ENCODE measurements at regions not wholly inside any gene's neighbourhood (a gene's known extent, or its start where the extent isn't known, plus 50 kb on each side); places are given as distances from the start of the nearest gene placed in this dataset.

DNA sequence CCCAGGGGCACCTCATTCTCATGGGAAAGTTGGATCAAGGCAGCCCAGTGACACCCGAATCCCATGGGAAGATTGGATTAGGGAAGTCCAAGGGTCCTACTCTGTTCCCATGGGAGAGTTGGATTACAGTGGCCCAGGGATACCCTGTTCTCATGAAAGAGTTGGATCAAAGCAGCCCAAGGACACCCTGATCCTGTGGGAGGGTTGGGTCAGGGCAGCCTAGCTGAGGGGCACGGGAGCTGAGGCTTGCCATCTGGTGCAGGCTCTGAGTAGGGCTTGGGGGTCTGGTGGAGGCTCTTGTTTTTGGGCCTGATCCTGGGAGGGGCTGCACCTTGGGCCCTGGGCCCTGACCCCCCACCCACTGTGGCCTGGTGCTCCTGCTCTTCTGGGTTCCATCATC is 87.1 kb downstream of the ACKR3 start:
- no peak for DNase-seq

DNA sequence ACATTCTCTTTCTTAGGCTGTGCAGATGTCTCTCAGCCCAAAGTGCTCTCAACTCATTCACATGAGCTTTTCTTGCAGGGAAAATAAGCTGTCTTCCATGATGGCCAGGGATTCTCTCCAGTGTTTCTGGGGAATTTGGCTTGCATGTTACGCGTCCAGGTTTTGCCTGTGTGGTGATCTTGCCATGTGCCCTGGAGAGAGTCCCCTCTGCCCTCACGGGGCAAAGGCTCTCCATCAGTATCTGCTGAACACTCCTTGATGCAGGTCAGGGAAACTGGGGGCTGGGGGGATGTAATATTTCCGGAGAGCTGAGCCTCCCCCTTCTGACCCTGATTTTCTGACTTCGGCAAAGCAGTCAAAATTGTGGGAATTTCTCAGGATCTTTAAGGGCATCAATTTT is 87.6 kb downstream of the ACKR3 start:
- no peak for DNase-seq

- no peak for DNase-seq
These were observed 88.2 kb downstream of the ACKR3 start for GRCh38 chr2:236657801-236658200.

GRCh38 chr2:236658974-236659757 is 89.5 kb downstream of the ACKR3 start:
- no peak for DNase-seq

DNA sequence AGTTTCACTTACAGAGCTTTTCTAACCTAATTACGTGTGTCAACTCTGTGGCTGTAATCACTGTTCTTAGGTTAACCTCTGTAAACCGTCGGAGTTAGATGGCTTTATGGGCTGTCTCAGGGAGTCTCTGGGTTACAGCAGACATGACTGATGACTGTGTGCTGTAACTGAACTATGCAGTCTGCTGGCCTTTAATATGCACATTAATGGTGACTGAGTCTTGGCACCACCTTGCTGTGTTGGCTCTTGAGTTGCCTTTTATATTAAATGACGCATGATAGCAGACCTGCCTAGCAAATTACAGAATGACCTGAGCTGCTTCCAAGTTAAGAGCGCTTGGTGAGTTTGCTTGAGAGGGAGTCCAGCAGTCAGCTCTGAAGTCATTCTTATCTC is 90.1 kb downstream of the ACKR3 start:
- DNase-seq = no peak

DNA sequence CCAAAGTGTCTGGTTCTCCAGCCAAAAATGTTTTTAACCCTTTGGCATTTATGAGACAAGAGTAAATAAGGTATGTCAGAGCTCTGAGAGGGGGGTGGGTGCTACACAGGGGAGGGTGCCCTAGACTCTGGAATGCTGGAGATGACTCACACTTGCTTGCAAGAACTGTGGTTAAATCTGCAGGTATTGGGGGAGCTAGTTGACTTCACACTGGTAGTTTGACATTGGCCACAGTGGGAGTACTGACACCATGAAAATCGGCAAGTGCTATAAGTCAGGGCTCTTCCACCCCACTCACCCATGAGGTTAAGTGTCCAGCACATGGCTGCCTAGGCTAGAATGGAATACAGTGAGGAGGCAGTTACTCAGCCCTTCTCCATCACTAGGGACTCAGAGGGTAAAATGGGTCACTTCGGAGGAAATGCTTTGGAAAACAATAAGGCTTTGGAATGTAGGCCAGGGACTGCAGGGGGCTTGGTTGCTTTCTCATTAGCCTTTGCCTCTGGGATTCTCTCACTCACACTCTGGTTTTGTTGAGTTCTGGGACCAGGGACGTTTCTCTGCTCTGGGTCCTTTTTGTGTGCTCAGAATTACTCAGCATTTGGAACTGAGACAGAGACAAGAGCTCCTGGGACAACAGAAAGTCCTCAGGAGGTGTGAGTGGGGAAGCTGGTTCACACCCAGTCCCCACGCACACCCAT is 91.6 kb downstream of the ACKR3 start:
- DNase-seq = no peak

DNA sequence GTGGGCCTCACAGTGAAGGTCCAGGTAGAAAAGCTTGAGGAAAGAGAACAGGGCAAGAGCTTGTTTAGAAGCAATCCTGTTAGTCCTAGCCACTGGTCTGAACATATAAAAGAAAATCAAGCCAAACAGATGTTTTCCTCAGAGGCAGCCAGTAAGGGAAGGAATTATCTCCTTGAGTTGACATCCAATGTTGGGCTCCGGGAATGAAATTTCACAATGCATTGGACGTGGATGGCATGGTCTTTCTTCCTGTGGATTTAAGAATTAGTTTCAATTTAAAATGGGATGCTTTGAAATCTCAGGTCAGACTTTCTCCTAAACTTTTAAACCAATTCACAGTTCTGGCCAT is 92.1 kb downstream of the ACKR3 start:
- DNase-seq = no peak

GRCh38 chr2:236662231-236663185 is 92.9 kb downstream of the ACKR3 start:
- no peak for DNase-seq

DNA sequence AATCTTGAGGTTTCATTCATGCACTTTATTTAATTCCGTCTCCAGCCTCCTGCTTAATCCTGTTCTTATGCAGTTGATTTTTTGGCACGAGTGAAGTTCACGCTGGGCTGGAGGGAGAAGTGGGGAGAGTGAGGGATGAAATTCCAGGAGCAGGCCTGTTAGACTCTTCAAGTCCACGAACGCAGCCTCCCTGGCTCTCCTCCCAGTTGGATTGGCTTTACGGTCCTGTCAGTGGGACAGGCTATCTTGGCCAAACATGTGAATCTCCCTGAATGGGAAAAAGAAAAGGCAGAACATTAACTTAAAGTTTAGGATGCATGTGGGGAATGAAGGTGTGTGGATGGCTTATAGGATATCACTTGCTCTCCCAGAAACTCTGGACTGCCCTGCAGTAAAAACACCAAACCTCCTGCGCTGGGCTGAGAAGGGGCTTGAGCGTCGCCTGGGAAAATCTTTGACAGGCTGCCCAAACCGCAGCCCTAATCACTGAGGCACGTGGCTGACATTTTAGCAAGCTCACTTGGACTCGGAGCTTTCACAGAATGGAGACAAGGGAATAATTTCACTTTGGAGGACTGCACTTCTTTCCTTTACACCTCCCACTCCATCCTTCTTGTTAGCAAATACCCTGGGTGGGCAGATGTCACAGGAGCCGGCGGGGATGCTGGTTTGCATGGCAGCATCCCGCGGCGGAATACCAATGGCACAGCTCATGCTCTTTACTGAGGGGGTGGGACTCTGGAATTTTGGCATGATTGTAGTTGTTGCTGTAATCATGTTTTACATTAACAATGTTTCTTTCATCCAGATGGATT is 93.9 kb downstream of the ACKR3 start:
- no peak for DNase-seq

- no peak for DNase-seq
These were observed 94.5 kb downstream of the ACKR3 start for GRCh38 chr2:236664136-236664535.

DNA sequence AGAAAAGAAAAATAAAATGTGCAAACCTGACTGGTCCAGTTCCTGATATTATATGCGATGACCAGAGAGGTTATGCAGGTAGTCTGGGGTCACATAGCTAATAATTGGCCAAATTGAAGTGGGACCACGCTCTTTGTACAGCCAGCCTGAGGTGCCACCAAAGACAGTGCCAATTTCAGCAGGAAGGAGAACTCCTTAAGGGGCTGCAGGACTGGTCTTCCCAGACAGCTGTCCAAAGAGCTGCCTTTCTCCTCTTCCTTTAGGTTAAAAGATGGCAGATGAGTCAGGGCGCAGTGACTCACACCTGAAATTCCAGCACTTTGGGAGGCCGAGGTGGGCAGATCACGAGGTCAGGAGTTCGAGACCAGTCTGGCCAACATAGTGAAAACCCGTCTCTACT is 95.5 kb downstream of the ACKR3 start:
- DNase-seq = no peak

DNA sequence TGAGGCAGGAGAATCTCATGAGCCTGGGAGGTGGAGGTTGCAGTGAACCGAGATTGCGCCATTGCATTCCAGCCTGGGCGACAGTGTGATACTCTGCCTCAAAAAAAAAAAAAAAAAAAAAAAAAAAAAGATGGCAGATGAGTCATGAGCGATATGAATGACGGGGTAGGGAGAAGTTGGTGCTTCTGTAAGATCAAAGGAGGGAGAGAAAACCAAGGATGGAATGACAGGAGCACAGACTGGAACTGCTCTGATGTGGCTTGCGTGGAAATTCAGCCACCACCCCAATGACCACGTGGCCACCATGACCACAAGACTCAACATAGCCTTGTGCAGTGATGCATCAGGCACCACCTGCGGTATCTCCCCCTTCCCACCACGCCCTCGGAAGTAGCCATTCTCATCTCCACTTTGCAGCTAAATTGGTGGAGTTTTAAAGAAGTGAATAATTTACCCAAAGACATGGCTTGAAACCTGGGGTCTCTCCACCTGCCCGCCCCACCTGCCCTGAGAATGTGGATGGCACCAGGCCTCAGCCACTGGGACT is 96.0 kb downstream of the ACKR3 start:
- DNase-seq = no peak

DNA sequence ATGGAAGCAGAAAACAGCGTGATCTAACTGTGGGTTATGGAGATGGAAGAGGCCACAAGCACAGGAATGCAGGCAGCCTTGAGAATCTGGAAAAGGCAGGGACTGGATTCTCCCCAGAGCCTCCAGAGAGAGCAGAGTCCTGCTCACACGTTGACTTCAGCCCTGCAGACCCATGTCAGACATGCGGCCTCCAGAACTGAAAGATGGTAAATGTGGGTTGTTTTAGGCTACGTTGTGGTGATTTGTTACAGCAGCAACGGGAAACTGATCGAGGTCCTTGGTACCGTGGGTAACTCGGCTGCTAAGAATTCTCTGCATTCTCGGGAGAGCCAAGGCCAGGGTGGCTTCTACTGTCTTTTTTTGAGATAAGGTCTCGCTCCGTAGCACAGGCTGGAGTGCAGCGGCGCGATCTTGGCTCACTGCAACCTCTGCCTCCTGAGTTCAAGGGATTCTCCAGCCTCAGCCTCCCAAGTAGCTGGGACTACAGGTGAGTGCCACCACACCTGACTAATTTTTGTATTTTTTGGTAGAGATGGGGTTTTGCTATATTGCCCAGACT is 97.1 kb downstream of the ACKR3 start:
- DNase-seq = no peak

DNA sequence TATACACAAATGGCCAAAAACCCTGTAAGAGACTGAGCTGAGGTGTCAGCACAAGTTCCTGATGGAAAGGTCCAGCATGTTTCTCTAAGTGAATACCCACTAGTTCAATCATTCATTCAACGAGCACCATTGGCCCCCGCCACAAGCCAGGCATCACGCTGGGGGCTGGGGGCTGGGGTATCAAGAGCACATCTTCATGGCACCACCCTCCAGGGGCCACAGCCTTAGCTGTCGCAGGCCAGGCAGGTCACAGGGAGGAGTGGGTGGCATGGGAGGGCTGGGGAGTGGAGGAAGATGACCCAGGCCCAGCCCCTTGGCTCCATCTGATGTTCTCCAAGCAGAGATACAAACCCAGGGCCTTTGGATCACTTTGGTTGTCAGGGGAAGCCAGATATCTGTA is 97.9 kb downstream of the ACKR3 start:
- DNase-seq = no peak

DNA sequence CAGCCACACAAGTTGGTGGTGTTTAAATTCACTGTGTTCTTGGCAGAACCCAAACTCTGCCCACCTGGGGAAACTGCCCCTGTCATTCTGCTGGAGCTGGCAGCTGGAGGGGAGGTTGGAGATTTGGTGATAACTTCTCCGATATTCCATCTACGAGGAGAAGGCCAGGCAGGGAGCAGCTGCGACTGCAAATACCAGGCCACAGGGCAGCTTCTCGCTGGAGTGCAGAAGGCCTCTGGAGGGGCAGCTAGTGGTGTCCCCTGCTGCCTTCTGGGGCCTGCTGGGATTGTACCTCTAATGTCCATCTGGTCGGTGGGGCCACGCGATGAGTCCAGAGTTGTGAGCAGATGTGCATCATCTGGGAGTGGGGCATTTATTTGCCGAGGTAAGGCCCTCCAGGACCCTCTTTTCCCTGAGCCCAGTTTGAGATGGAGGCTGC is 98.9 kb downstream of the ACKR3 start:
- DNase-seq = no peak

GRCh38 chr2:236670235-236670620 is 100.6 kb downstream of the ACKR3 start:
- no peak for DNase-seq

DNA sequence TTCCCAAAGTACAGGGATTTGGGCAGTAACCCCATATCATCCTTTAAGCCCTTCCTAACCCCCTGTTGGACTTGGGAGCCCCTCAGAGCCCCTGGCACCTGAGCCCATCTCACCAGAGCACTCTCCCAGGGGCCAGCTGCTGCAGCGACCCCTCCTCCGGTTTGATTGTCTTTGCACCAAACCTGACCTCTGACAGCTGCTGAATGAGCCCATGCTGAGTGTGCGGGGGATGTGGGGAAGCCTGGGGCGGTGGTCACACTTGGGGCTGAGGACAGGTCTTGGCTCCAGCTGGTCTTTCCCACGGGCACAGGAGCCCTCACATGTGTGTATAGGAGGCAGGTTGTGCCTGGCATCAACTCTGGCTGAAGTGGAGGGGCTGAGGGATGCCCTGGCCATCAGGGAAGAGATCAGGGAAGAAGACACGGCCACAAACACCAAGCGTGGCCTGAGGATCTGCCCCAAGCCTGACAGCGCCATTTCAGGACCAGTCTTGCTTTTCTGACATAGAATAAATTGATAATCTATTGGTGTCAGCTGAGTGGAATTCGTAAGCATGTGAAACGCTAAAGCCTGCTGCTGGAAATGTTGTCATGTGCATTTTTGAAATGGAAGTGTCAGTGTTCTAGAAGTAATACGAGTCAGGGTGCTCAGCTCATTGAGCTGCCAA is 102.4 kb downstream of the ACKR3 start:
- no peak for DNase-seq

- no peak for DNase-seq
These were observed 103.0 kb downstream of the ACKR3 start for GRCh38 chr2:236672606-236673005.

DNA sequence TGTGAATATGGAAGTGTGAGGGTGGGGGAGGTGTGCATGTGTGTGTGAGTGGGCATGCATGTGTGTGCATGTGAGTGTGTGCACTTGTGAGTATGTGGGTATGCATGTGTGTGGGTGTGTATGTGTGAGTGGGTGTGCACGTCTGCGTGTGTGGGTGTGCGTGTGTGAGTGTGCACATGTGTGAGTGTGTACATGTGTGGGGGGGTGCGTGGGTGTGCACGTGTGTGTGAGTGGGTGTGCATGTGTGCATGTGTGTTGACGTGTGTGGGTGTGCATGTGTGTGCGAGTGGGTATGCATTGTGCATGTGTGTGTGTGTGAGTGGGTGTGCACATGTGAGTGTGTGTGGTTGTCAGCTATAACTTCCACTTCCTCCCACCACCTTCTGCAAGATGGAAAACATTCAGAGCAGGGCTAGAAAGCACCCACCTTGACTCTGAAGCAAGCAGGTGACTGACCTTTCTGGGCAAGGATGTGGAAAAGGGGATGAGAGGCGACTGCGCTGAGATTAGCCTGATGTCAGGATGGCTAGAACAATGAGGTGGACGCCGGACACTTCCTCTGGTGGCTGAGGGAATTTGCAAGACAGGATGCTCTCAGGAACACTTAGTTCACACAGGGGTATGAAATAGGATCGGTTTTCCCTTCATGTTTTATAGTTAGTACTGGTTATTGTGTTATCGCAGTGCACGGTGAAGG is 103.6 kb downstream of the ACKR3 start:
- DNase-seq = no peak

DNA sequence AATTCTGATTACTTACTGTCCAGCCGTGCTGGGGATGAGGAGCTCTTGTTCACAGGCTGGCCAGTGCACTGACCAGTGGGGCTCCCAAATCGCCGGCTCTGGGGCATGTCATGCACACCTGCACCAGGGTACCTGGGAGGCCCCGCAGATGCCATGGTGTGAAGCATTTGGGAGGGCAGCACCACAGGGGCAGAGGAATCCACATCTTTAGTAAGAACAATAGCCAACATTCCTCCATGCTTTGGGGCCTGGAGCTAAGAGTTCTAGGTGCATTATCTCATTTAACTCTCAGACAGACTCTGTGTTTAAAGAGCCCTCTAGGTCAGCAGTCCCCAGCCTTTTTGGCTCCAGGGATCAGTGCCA is 104.2 kb downstream of the ACKR3 start:
- DNase-seq = no peak

- DNase-seq = no peak
These were observed 104.6 kb downstream of the ACKR3 start for GRCh38 chr2:236674238-236674637.
